ENCODE measurements at regions not wholly inside any gene's neighbourhood (a gene's known extent, or its start where the extent isn't known, plus 50 kb on each side); places are given as distances from the start of the nearest gene placed in this dataset.

GRCh38 chrY:19587311-19587710 lies 157.2 kb downstream of the KDM5D start:
- TF ChIP-seq, protein P1, sequence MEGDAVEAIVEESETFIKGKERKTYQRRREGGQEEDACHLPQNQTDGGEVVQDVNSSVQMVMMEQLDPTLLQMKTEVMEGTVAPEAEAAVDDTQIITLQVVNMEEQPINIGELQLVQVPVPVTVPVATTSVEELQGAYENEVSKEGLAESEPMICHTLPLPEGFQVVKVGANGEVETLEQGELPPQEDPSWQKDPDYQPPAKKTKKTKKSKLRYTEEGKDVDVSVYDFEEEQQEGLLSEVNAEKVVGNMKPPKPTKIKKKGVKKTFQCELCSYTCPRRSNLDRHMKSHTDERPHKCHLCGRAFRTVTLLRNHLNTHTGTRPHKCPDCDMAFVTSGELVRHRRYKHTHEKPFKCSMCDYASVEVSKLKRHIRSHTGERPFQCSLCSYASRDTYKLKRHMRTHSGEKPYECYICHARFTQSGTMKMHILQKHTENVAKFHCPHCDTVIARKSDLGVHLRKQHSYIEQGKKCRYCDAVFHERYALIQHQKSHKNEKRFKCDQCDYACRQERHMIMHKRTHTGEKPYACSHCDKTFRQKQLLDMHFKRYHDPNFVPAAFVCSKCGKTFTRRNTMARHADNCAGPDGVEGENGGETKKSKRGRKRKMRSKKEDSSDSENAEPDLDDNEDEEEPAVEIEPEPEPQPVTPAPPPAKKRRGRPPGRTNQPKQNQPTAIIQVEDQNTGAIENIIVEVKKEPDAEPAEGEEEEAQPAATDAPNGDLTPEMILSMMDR (IDR thresholded peaks at IDR 0.05) = no peak
- no peak for TF ChIP-seq POLR2A (IDR thresholded peaks at IDR 0.05)
